ENCODE measurements at regions not wholly inside any gene's neighbourhood (a gene's known extent, or its start where the extent isn't known, plus 50 kb on each side); places are given as distances from the start of the nearest gene placed in this dataset.

GRCh38 chr4:156414406-156414805, 460.7 kb upstream of the CTSO start:
- Histone ChIP-seq H3K27me3 (ENCODE audit: control insufficient read depth, insufficient read depth, low read length) (no peaks in the 10 kb centered on the region), H3K36me3 (ENCODE audit: control insufficient read depth, insufficient read depth, low read length) (no peaks in the 10 kb centered on the region), H3K9ac (ENCODE audit: low read depth, low read length) (no peak overlapping the region), H3K4me3 (ENCODE audit: low read depth, low read length) (no peak overlapping the region), H3K27ac (ENCODE audit: low read depth, low read length) (no peak overlapping the region), H3K4me1 (ENCODE audit: control insufficient read depth, insufficient read depth, low read length) (no peaks in the 10 kb centered on the region), H3K9me3 (ENCODE audit: control insufficient read depth, insufficient read depth, low read length) (peaks cover 2% of the 10 kb centered on the region; the same call in 1 of the 2 replicates)

GRCh38 chr4:156413239-156414135, 459.8 kb upstream of the CTSO start:
- H3K36me3 ChIP-seq (ENCODE audit: control insufficient read depth, insufficient read depth, low read length), result no peaks in the 10 kb centered on the region
- no peak overlapping the region for H3K27ac ChIP-seq (ENCODE audit: low read depth, low read length)

DNA sequence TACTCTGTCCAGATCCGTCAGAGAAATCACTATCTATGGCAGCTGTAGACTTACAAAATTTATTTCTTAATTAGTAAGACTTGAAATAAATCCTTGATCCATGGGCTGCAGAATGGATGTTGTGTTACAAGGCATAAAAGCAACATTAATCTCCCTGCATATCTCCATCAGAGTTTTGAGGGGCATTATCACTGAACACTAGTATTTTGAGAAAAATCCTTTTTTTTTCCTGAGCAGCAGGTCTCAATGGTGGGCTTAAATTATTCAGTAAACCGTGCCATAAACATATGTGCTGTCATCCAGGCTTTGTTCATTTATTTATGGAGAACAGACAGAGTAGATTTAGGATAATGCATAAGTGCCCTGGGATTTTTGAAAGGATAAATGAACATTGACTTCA, 457.9 kb upstream of the CTSO start:
- no peak overlapping the region for H3K27ac ChIP-seq (ENCODE audit: low read depth, low read length)

More at GRCh38 chr4:156413239-156414135, 459.8 kb upstream of the CTSO start:
- Histone ChIP-seq H3K4me1 (ENCODE audit: control insufficient read depth, insufficient read depth, low read length) (no peaks in the 10 kb centered on the region), H3K9me3 (ENCODE audit: control insufficient read depth, insufficient read depth, low read length) (peaks cover 2% of the 10 kb centered on the region; the same call in 1 of the 2 replicates), H3K27me3 (ENCODE audit: control insufficient read depth, insufficient read depth, low read length) (no peaks in the 10 kb centered on the region), H3K9ac (ENCODE audit: low read depth, low read length) (no peak overlapping the region), H3K4me3 (ENCODE audit: low read depth, low read length) (no peak overlapping the region)

DNA sequence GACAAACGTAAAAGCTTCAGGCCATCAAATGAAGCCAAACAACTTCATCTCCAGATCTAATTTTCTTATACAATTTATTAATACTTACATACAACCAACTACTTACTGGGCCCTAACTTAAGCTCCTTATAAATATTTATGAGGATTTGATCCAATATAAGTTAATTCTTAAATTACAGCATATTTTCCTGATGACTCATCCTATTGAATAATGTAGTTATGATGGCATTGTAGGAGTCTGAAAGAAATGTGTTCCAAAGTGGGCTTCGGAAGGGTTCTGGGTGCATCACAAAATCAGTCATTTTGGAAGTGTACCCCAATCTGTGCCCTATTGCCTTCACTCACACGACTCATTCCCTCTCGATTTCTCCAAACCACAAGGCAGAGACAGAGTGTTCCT, 455.1 kb upstream of the CTSO start:
- no peaks in the 10 kb centered on the region for H3K27me3 ChIP-seq (ENCODE audit: control insufficient read depth, insufficient read depth, low read length)
- H3K9me3 ChIP-seq (ENCODE audit: control insufficient read depth, insufficient read depth, low read length), result no peaks in the 10 kb centered on the region
- no peak overlapping the region for H3K9ac ChIP-seq (ENCODE audit: low read depth, low read length)
- H3K4me3 ChIP-seq (ENCODE audit: low read depth, low read length), result no peak overlapping the region
- no peak overlapping the region for H3K27ac ChIP-seq (ENCODE audit: low read depth, low read length)
- H3K36me3 ChIP-seq (ENCODE audit: control insufficient read depth, insufficient read depth, low read length), result no peaks in the 10 kb centered on the region
- H3K4me1 ChIP-seq (ENCODE audit: control insufficient read depth, insufficient read depth, low read length), result no peaks in the 10 kb centered on the region

More for the DNA sequence above, 457.9 kb upstream of the CTSO start:
- Histone ChIP-seq H3K9me3 (ENCODE audit: control insufficient read depth, insufficient read depth, low read length) (no peaks in the 10 kb centered on the region), H3K4me1 (ENCODE audit: control insufficient read depth, insufficient read depth, low read length) (no peaks in the 10 kb centered on the region), H3K27me3 (ENCODE audit: control insufficient read depth, insufficient read depth, low read length) (no peaks in the 10 kb centered on the region), H3K9ac (ENCODE audit: low read depth, low read length) (no peak overlapping the region), H3K36me3 (ENCODE audit: control insufficient read depth, insufficient read depth, low read length) (no peaks in the 10 kb centered on the region), H3K4me3 (ENCODE audit: low read depth, low read length) (no peak overlapping the region)

DNA sequence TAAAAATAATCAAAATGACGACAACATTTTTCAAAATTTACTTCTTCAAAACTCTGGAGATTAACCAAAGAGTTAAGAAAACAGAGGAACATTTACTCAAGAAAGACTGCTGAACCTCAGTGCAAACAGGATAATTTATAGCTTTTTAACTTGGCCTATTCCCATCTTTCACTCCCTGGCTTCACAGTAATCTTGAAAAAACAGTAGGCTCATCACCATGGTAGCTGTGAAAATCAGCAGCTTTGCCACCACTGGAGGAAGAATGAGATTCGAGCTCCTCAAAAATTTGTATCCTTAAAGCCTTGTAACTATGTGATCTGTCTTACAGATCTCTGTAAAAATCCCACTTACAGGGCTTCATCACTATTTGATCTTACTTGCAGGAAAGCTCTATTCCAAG, 447.7 kb upstream of the CTSO start:
- H3K4me1 ChIP-seq (ENCODE audit: control insufficient read depth, insufficient read depth, low read length), result no peaks in the 10 kb centered on the region
- no peak overlapping the region for H3K9ac ChIP-seq (ENCODE audit: low read depth, low read length)
- H3K4me3 ChIP-seq (ENCODE audit: low read depth, low read length), result no peak overlapping the region
- no peak overlapping the region for H3K27ac ChIP-seq (ENCODE audit: low read depth, low read length)
- no peaks in the 10 kb centered on the region for H3K36me3 ChIP-seq (ENCODE audit: control insufficient read depth, insufficient read depth, low read length)
- H3K9me3 ChIP-seq (ENCODE audit: control insufficient read depth, insufficient read depth, low read length), result no peaks in the 10 kb centered on the region
- H3K27me3 ChIP-seq (ENCODE audit: control insufficient read depth, insufficient read depth, low read length), result no peaks in the 10 kb centered on the region

GRCh38 chr4:156396534-156396933, 442.9 kb upstream of the CTSO start:
- Histone ChIP-seq H3K4me1 (ENCODE audit: control insufficient read depth, insufficient read depth, low read length) (no peaks in the 10 kb centered on the region), H3K27ac (ENCODE audit: low read depth, low read length) (no peak overlapping the region), H3K27me3 (ENCODE audit: control insufficient read depth, insufficient read depth, low read length) (no peaks in the 10 kb centered on the region), H3K9me3 (ENCODE audit: control insufficient read depth, insufficient read depth, low read length) (no peaks in the 10 kb centered on the region), H3K9ac (ENCODE audit: low read depth, low read length) (no peak overlapping the region), H3K4me3 (ENCODE audit: low read depth, low read length) (no peak overlapping the region), H3K36me3 (ENCODE audit: control insufficient read depth, insufficient read depth, low read length) (no peaks in the 10 kb centered on the region)

DNA sequence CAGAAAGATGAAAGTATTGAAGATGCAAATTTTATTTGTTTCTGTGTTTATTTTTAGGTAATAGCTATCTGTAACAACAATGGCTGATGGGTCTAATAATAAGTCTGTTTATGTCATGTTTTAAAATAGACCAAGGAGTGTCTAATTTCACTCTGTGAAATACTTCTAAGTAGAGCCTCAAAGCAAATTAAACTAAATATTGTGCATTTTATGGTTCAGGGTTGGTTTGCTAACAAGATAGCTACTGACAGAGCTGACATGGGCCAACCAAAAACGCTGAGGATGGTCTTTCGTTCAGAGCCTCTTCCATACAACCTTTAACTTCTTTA, 437.6 kb upstream of the CTSO start:
- peaks cover 15% of the 10 kb centered on the region for H3K4me1 ChIP-seq (ENCODE audit: control insufficient read depth, insufficient read depth, low read length)
- no peaks in the 10 kb centered on the region for H3K27me3 ChIP-seq (ENCODE audit: control insufficient read depth, insufficient read depth, low read length)
- no peak overlapping the region for H3K9ac ChIP-seq (ENCODE audit: low read depth, low read length)
- H3K9me3 ChIP-seq (ENCODE audit: control insufficient read depth, insufficient read depth, low read length), result no peaks in the 10 kb centered on the region
- no peaks in the 10 kb centered on the region for H3K36me3 ChIP-seq (ENCODE audit: control insufficient read depth, insufficient read depth, low read length)
- no peak overlapping the region for H3K27ac ChIP-seq (ENCODE audit: low read depth, low read length)
- no peak overlapping the region for H3K4me3 ChIP-seq (ENCODE audit: low read depth, low read length)

GRCh38 chr4:156390599-156391324, 437.1 kb upstream of the CTSO start:
- H3K27me3 ChIP-seq (ENCODE audit: control insufficient read depth, insufficient read depth, low read length), result no peaks in the 10 kb centered on the region
- H3K27ac ChIP-seq (ENCODE audit: low read depth, low read length), result no peak overlapping the region
- no peak overlapping the region for H3K9ac ChIP-seq (ENCODE audit: low read depth, low read length)
- H3K9me3 ChIP-seq (ENCODE audit: control insufficient read depth, insufficient read depth, low read length), result no peaks in the 10 kb centered on the region
- H3K4me1 ChIP-seq (ENCODE audit: control insufficient read depth, insufficient read depth, low read length), result peaks cover 15% of the 10 kb centered on the region
- no peaks in the 10 kb centered on the region for H3K36me3 ChIP-seq (ENCODE audit: control insufficient read depth, insufficient read depth, low read length)
- H3K4me3 ChIP-seq (ENCODE audit: low read depth, low read length), result no peak overlapping the region

DNA sequence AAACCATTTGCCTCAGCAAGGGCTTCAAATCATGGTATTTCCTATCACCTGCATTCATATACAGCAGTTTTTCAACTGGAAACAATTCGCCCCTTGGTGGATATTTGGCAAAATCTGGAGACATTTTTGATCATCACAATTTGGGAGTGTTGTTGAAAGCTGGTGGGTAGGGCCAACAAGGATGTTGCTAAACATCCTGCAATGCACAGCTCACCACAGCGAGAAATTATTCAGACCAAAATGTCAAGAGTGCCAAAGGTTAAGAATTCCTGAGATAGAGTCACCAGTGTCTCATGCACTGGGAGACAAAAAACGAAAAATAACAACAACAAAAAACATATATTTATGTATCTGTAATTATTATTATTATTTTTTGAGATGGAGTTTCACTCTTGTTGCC, 435.2 kb upstream of the CTSO start:
- Histone ChIP-seq H3K4me3 (ENCODE audit: low read depth, low read length) (no peak overlapping the region), H3K36me3 (ENCODE audit: control insufficient read depth, insufficient read depth, low read length) (no peaks in the 10 kb centered on the region), H3K9me3 (ENCODE audit: control insufficient read depth, insufficient read depth, low read length) (no peaks in the 10 kb centered on the region), H3K4me1 (ENCODE audit: control insufficient read depth, insufficient read depth, low read length) (peaks cover 15% of the 10 kb centered on the region), H3K27me3 (ENCODE audit: control insufficient read depth, insufficient read depth, low read length) (no peaks in the 10 kb centered on the region), H3K9ac (ENCODE audit: low read depth, low read length) (no peak overlapping the region), H3K27ac (ENCODE audit: low read depth, low read length) (no peak overlapping the region)

DNA sequence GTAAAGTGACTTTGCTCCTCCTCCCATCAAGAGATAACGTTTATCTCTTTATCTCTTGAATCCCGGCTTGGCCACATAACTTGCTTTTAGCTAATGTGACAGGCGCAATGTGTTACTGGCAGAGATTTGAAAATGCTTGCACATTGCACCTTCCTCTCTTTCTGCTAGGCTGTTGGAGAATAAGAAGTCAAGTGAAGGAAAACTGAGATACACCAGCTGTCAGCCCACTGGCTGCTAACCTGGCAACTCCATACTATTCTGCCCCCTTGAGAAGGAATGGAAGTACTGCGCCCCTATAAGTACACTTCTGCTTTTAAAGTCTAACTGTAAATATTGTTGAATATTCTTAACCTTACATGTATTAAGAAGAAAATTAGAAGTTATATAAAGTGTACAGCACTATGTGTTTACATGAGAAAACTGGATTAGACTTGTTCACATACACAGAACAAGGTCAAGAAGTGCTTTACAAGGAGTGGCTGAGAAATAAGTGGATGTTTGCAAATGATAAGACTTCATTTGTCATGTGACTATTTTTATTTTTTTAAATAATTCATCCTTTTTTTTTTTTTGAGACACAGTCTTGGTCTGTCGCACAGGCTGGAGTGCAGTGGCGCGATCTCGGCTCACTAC, 424.5 kb upstream of the CTSO start:
- Histone ChIP-seq H3K4me1 (ENCODE audit: control insufficient read depth, insufficient read depth, low read length) (peaks cover 13% of the 10 kb centered on the region), H3K27ac (ENCODE audit: low read depth, low read length) (no peak overlapping the region), H3K9me3 (ENCODE audit: control insufficient read depth, insufficient read depth, low read length) (no peaks in the 10 kb centered on the region), H3K27me3 (ENCODE audit: control insufficient read depth, insufficient read depth, low read length) (no peaks in the 10 kb centered on the region), H3K9ac (ENCODE audit: low read depth, low read length) (no peak overlapping the region), H3K4me3 (ENCODE audit: low read depth, low read length) (no peak overlapping the region), H3K36me3 (ENCODE audit: control insufficient read depth, insufficient read depth, low read length) (no peaks in the 10 kb centered on the region)
